ENCODE measurements at regions not wholly inside any gene's neighbourhood (a gene's known extent, or its start where the extent isn't known, plus 50 kb on each side); places are given as distances from the start of the nearest gene placed in this dataset.
"Not testable (repeated sequence)": the region's sequence is repeated elsewhere in the genome, so short reads cannot be mapped to it uniquely, and the experiment has no call there.

GRCh38 chr1:195866781-195867222 lies 741.4 kb downstream of the KCNT2 start:
- H3K4me3 ChIP-seq (replicated peaks; ENCODE audit: low read depth, low read length) = no peak overlapping the region
- no peak for DNase-seq (ENCODE audit: low read depth)
- TF ChIP-seq CTCF (IDR thresholded peaks at IDR 0.05; ENCODE audit: low read length, missing control alignments) = no peak

- DNase-seq (ENCODE audit: low read depth) = no peak
- TF ChIP-seq CTCF (IDR thresholded peaks at IDR 0.05; ENCODE audit: low read length, missing control alignments) = no peak
- no peak overlapping the region for H3K4me3 ChIP-seq (replicated peaks; ENCODE audit: low read depth, low read length)
Observed at GRCh38 chr1:195866091-195866780, 742.0 kb downstream of the KCNT2 start.

- no peak for TF ChIP-seq CTCF (IDR thresholded peaks at IDR 0.05; ENCODE audit: low read length, missing control alignments)
- no peak overlapping the region for H3K4me3 ChIP-seq (replicated peaks; ENCODE audit: low read depth, low read length)
- no peak for DNase-seq (ENCODE audit: low read depth)
Observed at GRCh38 chr1:195851804-195852203, 756.4 kb downstream of the KCNT2 start.

- H3K4me3 ChIP-seq (replicated peaks; ENCODE audit: low read depth, low read length) = no peak overlapping the region
- no peak for DNase-seq (ENCODE audit: low read depth)
- TF ChIP-seq CTCF (IDR thresholded peaks at IDR 0.05; ENCODE audit: low read length, missing control alignments) = no peak
Observed at GRCh38 chr1:195851016-195851601, 757.1 kb downstream of the KCNT2 start.

- DNase-seq (ENCODE audit: low read depth) = no peak
- no peak overlapping the region for H3K4me3 ChIP-seq (replicated peaks; ENCODE audit: low read depth, low read length)
- no peak for TF ChIP-seq CTCF (IDR thresholded peaks at IDR 0.05; ENCODE audit: low read length, missing control alignments)
Observed at GRCh38 chr1:195849180-195849579, 759.1 kb downstream of the KCNT2 start.

GRCh38 chr1:195847957-195848875 lies 760.0 kb downstream of the KCNT2 start:
- not testable (repeated sequence) for H3K4me3 ChIP-seq (replicated peaks; ENCODE audit: low read depth, low read length); DNase-seq (ENCODE audit: low read depth)

- no peak overlapping the region for H3K4me3 ChIP-seq (replicated peaks; ENCODE audit: low read depth, low read length)
- TF ChIP-seq CTCF (IDR thresholded peaks at IDR 0.05; ENCODE audit: low read length, missing control alignments) = no peak
- DNase-seq (ENCODE audit: low read depth) = no peak
Observed at GRCh38 chr1:195831789-195832188, 776.5 kb downstream of the KCNT2 start.
